ENCODE measurements at regions not wholly inside any gene's neighbourhood (a gene's known extent, or its start where the extent isn't known, plus 50 kb on each side); places are given as distances from the start of the nearest gene placed in this dataset.
A peak's percentile ranks its signal among the peaks of the same experiment; 100 is the strongest.

- TF ChIP-seq, protein P1, sequence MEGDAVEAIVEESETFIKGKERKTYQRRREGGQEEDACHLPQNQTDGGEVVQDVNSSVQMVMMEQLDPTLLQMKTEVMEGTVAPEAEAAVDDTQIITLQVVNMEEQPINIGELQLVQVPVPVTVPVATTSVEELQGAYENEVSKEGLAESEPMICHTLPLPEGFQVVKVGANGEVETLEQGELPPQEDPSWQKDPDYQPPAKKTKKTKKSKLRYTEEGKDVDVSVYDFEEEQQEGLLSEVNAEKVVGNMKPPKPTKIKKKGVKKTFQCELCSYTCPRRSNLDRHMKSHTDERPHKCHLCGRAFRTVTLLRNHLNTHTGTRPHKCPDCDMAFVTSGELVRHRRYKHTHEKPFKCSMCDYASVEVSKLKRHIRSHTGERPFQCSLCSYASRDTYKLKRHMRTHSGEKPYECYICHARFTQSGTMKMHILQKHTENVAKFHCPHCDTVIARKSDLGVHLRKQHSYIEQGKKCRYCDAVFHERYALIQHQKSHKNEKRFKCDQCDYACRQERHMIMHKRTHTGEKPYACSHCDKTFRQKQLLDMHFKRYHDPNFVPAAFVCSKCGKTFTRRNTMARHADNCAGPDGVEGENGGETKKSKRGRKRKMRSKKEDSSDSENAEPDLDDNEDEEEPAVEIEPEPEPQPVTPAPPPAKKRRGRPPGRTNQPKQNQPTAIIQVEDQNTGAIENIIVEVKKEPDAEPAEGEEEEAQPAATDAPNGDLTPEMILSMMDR (IDR thresholded peaks at IDR 0.05): no peak
- H3K4me3 ChIP-seq: no peak overlapping the region
These were observed 56.4 kb upstream of the F13A1 start for GRCh38 chr6:6376845-6377244.

GRCh38 chr6:6377621-6378020, 57.2 kb upstream of the F13A1 start:
- DNase-seq (ENCODE audit: low spot score): no peak
- no peak overlapping the region for H3K4me3 ChIP-seq
- TF ChIP-seq, protein P1 (IDR thresholded peaks at IDR 0.05): no peak
- no peak overlapping the region for H3K27ac ChIP-seq

More at GRCh38 chr6:6376845-6377244, 56.4 kb upstream of the F13A1 start:
- DNase-seq (ENCODE audit: low spot score): no peak
- no peak overlapping the region for H3K27ac ChIP-seq

- Histone ChIP-seq H3K27ac (no peak overlapping the region), H3K4me3 (no peak overlapping the region)
- DNase-seq (ENCODE audit: low spot score): no peak
- TF ChIP-seq, protein P1 (IDR thresholded peaks at IDR 0.05): no peak
These were observed 59.1 kb upstream of the F13A1 start for GRCh38 chr6:6379573-6379972.

DNA sequence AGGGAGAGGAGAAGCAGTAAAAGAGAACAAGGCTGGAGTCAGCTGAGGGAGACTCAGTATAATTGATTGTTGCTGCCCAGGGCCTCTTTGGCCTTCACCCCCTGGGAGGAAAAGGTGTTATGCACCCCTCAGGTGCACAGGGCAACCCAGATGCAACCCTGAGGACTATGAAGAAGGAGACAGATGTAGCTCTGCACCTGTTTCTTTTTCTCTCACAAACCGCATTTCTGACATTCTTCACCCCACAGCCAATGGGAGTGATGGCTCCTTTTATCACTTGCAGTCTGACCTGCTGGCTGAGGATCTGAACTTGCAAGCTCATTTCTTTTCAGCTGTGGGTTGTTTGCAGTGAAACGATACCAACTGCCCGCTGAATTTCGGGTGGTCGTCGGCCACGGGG, 64.1 kb upstream of the F13A1 start:
- no peak overlapping the region for H3K4me3 ChIP-seq
- TF ChIP-seq, protein P1 (IDR thresholded peaks at IDR 0.05): no peak
- DNase-seq (ENCODE audit: low spot score): no peak
- H3K27ac ChIP-seq: no peak overlapping the region

GRCh38 chr6:6386010-6386409, 65.5 kb upstream of the F13A1 start:
- TF ChIP-seq, protein P1 (IDR thresholded peaks at IDR 0.05): no peak
- no peak overlapping the region for H3K27ac ChIP-seq
- no peak overlapping the region for H3K4me3 ChIP-seq
- DNase-seq (ENCODE audit: low spot score): no peak

DNA sequence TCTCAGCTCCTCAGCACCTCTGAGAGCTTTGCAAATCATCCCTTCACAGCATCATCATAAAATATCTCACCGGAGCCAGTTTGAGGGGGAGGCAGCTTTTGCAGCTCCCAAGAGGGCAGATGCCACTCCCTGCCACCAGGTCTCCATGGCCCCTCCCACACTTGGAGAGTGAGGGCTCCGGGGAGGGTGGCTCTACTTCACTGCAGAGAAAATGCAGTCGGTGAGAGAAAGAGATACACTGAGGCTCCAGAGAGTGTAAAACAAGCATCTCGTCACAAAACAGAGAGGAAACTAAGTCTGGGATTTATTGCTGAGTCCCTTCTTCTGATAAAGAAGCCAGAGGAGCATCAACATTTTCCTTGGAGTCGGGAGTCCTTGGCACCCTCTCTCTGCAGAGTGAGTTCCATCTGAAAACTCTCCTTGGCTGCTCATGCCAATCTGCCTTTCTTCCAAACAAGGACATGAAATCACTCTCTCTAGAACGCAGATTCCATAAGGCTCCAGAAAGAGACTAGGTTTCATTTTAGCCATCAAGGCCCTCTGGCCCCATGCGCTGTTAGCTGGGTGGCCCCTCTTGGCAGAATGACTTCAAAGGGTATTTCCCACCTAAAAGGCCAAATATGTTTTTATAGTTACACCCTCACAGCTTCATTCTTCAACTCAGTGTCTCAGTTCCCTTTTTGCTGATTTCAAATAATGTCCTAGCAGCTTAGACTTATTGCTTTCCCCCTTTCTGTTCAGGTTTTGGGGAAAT, 70.6 kb upstream of the F13A1 start:
- DNase-seq (ENCODE audit: low spot score): no peak
- Histone ChIP-seq H3K4me3 (peak overlapping the region; percentile 42), H3K27ac (peak overlapping the region; percentile 51 to 59)
- TF ChIP-seq, protein P1 (IDR thresholded peaks at IDR 0.05): no peak

Measured in coronary artery (tissue), 2 donors.